Activated T-helper 17 cell treated with anti-CD3 and anti-CD28 coated beads, Interleukin-2, amount 50 U/mL, for 72 hours (primary cell): ENCODE measurements at regions not wholly inside any gene's neighbourhood (a gene's known extent, or its start where the extent isn't known, plus 50 kb on each side); places are given as distances from the start of the nearest gene placed in this dataset.

ENCODE experiments used
- ATAC-seq: fragments of 150-1000 bp; cut with Tn5 transposase; replicated peaks from 2 replicates; pipeline ENCODE4 v1.10.0; 2021; ENCODE audit warnings: mild to moderate bottlenecking, moderate library complexity
- H3K27ac Mint-ChIP-seq: one replicate; pipeline ENCODE4 v1.8.0; 2022; ENCODE audit warnings: mixed read lengths
- H3K27me3 Mint-ChIP-seq: one replicate; pipeline ENCODE4 v1.8.0; 2022; ENCODE audit warnings: mixed read lengths
- H3K36me3 Mint-ChIP-seq: one replicate; pipeline ENCODE4 v1.8.0; 2022; ENCODE audit warnings: low read depth, mild to moderate bottlenecking, mixed read lengths
- H3K4me1 Mint-ChIP-seq: one replicate; pipeline ENCODE4 v1.8.0; 2022; ENCODE audit warnings: mixed read lengths
- H3K4me3 Mint-ChIP-seq: one replicate; pipeline ENCODE4 v1.8.0; 2022; ENCODE audit warnings: mild to moderate bottlenecking, mixed read lengths
- H3K9me3 Mint-ChIP-seq: one replicate; pipeline ENCODE4 v1.8.0; 2022; ENCODE audit warnings: mixed read lengths

DNA sequence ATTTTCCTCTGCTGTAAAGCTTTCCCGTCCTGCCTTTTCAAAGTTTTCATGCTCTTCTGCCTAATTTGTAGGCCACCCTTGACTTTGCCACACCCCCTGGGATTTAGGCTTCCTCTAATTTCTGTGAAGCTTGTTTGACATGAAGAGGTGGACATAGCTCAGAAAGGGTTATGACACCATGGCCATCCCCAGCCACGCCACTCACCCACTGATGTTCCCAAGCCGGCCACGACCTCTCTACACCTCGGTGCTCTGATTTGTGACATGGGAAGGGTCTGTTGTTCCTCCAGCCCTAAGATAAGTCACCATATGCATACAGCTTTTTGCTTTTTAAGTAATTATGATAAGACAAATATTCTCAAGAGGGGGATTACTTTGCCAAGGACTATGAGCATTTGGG is 139.5 kb downstream of the BARX1 start:
- no peak for ATAC-seq
- Mint-ChIP-seq H3K4me3 (no peak overlapping the region), H3K4me1 (no peaks in the 10 kb centered on the region), H3K27me3 (peaks cover 30% of the 10 kb centered on the region), H3K36me3 (no peaks in the 10 kb centered on the region), H3K9me3 (no peaks in the 10 kb centered on the region), H3K27ac (no peak overlapping the region)

DNA sequence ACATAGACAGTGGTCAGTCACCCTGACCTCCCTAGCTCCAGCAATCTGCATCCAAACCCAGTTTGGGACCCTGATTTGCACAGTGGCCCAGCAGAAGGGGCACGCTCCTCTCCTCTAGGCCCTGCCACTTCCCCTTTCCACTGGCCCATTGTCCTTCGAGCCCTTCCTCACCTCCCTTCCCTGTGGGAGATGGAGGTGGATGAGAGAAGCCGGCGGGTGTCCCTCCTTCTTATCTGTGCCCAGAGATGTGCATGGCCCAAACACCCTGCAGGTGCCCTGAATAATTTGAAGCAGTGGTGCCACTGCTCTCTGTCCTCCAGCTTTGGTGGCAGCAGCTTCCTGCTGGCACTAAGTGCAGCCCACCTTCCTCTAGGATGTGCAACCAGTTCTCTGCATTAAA is 140.0 kb downstream of the BARX1 start:
- no peak for ATAC-seq
- Mint-ChIP-seq H3K36me3 (no peaks in the 10 kb centered on the region), H3K4me1 (no peaks in the 10 kb centered on the region), H3K27ac (no peak overlapping the region), H3K9me3 (no peaks in the 10 kb centered on the region), H3K27me3 (peaks cover 27% of the 10 kb centered on the region), H3K4me3 (no peak overlapping the region)

DNA sequence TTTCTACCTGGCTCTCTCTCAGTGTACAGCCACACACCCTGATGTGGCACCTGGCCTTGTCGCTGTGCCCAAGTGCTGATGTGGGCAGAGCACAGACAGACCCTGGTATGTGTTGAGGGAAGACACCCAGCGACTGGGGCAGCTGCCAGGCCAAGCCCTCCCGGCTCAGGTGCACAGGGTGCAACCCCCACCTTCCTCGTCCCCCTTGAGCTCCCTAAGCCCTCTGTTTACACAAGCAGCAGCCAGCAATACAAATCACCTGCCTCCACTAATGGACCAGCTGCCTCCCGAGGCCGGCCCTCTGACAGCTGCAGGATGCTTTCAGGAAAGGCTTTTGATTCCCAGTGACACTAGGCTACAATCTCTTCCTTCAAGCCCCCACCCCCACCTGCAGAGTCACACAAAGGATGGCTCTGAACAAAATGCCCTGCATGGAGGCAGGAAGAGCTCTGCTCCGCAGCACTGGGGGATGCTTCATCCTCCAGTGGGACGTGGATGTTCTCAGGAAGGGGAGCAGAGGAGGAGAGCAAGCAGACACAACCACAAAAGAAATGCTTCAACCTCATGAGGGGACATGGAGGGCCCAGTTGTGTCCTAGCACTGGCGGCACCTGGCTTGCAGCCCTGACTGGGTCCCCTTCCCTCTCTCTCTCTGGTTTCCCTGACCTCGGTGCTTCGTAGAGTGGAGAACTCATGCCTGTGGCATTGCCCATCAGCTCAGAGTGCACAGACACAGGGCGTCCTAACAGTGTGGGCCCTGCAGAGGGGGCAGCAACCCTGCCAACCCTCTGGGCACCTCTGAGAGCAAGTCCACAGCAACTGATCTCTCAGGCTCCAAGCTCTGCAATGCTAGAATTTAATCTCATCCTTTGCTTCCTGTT is 140.8 kb downstream of the BARX1 start:
- no peaks in the 10 kb centered on the region for H3K4me1 Mint-ChIP-seq
- no peak overlapping the region for H3K4me3 Mint-ChIP-seq
- H3K27ac Mint-ChIP-seq: no peak overlapping the region
- ATAC-seq: no peak
- H3K9me3 Mint-ChIP-seq: no peaks in the 10 kb centered on the region
- no peaks in the 10 kb centered on the region for H3K36me3 Mint-ChIP-seq
- peaks cover 24% of the 10 kb centered on the region for H3K27me3 Mint-ChIP-seq

DNA sequence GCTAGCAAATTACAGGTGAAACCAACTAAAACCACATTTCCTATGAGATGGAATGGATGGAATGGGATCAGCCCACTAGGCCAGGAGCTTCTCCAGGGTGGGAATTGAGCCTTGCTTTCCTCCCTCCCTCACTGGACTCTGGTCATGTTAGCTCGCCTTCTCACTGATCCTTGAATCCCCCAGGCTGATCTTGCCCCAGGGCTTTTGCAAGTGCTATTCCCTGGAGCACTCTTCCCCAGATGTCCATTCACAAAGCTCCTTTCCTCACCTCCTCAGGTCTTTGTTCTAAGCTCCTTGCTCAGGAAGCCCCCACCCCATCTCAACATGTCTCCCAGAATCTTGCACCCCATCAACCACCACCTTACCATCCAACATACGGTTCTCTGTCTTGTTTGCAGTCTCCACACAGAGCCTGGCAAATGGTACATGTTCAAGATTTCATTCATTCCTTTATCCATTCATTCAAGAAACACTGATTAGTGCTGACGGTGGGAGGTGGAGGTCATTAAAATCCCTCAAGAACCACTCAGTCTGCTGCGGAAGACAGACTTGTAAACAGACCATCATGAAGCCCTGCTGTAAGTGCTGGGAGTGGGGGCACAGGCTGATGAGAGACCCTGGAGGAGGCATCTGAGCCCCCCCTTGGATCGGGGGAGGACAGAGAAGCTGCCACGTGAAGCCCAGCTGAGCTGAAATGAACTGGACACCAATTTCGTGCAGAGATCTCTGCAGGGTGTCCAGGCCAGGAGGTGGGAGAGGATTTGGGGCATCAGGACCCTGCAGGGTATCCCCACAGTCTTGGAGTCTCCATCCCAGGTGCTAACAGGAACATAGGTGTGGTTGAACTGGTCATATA is 141.7 kb downstream of the BARX1 start:
- Mint-ChIP-seq H3K9me3 (no peaks in the 10 kb centered on the region), H3K27ac (no peak overlapping the region), H3K27me3 (peaks cover 24% of the 10 kb centered on the region), H3K4me1 (no peaks in the 10 kb centered on the region), H3K36me3 (no peaks in the 10 kb centered on the region), H3K4me3 (no peak overlapping the region)
- no peak for ATAC-seq

DNA sequence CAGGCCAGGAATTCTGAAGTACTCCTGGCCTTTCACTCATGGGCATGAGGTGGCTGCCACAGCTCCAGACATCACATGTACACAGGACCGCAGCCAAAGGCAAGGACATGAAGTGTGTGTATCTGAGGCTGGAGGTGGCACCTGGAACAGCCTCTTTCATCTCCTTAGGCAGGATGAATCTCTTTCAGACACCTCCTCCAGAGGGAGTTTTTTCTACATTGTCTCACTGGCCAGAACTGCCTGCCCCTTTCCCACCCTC is 142.8 kb downstream of the BARX1 start:
- Mint-ChIP-seq H3K36me3 (no peaks in the 10 kb centered on the region), H3K9me3 (no peaks in the 10 kb centered on the region), H3K4me3 (no peak overlapping the region), H3K27me3 (peaks cover 24% of the 10 kb centered on the region), H3K27ac (no peak overlapping the region), H3K4me1 (no peaks in the 10 kb centered on the region)
- no peak for ATAC-seq

DNA sequence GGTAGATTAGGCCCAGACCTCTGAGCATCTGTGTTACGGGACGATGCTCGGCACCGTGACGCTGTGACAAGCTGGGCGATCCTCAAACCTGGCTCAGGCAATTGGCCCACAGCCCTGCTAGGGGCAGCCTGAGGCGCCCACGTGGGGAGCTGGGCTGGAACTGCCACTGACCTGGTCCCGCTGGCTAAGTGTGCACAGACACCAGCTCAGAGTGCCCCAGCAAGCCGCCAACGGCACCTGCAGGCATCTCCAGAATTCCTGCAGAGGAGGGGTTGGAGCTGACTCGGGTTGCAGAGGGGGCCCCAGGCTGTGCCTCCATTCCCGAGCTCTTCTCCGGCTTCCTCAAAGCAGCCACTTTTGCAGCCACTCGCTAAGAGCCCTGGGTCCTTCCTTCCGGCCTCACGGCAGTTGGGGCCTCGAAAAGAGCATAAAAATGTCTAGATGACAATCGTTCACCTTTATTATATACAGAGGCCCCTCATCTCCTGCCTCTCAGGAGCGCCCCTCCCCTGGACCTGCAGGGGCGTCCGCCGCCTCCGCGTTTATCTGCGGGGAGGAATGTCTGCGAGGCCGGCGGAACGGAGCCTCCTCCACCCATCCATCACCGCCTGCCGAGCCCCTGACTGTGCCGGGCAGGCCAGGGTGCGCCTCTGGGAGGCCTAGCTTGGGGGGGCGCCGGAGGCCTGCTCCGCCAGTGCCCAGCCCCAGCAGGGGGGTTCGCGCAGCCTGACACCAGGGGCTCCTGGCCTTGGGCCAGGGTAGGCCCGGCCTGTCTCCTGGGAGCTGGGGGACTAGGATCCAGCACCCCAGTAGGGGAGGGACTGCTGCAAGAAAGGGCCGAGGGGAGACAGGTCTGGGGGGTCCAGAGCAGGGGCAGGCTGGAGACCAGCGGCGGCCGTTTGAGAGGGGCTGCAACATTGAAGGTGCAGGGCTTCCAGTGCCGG is 144.9 kb downstream of the BARX1 start:
- no peak overlapping the region for H3K4me3 Mint-ChIP-seq
- no peak for ATAC-seq
- H3K27me3 Mint-ChIP-seq: peaks cover 9% of the 10 kb centered on the region
- no peaks in the 10 kb centered on the region for H3K4me1 Mint-ChIP-seq
- no peaks in the 10 kb centered on the region for H3K36me3 Mint-ChIP-seq
- H3K27ac Mint-ChIP-seq: no peak overlapping the region
- no peaks in the 10 kb centered on the region for H3K9me3 Mint-ChIP-seq

DNA sequence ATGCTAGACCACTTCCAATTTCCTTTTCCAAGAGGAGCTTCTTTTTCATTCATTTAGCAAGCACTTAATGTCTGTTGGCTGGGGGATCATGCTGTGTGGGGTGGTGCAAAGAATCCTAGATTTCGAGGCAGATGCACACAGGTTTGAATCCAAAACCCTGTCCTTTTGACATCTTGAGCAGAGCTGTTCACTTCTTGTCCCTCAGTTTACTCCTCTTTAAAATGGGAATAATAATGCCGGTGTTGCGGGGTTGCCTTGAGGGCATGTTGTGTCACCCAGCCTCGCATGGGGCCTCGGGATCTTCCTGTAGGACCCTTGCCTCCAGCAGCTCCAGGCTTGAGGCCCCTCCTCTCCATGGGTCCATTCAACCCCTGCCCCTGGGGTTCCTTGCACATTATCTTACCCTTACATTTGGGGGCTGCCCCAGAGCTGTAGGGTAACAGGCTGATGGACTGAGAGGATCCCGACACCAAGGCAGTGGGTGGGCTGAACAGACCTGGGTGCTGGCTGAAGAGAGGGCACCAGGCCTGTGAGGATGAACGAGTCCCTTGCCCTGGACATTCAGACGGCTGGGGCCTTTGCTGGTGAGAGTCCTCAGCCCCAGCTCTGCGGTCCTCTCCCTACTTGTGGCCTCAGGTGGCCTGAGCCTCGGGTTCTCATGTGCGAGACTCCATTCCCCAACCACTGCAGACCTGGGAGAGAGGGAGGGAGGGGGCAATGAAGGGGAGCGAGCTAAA is 145.8 kb downstream of the BARX1 start:
- no peak for ATAC-seq
- Mint-ChIP-seq H3K4me1 (no peaks in the 10 kb centered on the region), H3K9me3 (no peaks in the 10 kb centered on the region)

DNA sequence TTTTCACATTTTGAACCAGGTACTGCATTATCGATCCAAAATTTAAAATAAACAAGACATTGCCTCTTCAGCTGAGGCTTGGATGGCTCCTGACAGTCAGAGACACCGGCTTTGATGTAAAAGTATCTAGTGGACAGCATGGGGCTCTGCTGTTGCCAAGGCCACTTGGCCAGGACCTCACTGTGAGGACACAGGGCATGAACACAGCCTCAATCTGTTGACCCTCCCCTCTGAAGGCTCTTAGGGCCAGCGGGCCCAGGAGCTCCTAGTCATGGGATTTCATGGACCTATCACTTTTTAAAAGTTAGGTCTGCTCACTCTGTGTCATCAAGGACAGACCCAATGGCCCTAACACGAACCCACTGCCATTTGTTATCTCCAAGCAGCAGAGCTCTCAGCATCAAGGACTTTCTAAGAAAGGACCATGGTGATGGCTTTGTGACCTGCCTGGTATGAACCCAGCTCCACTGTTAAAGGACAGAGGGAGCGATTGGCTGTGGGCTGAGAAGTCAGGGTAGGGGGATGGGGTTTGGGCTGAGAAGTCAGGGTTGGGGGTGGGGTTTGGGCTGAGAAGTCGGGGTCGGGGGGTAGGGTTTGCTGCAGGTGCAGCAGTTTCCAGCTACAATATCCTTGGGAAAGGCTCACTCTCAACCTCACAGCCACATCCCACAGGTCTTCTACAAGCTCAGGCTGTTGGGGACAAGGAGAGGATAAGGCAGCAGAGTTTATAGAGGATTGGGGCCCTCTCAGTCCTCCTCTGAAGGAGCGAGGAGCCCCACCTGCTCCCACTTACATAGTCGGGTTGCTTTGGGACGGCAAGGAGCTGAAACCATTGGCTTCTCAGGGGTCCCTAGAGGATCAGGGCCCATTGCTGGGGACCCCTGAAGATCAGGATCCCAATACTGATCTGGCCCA is 146.8 kb downstream of the BARX1 start:
- Mint-ChIP-seq H3K27ac (no peak overlapping the region), H3K9me3 (no peaks in the 10 kb centered on the region), H3K36me3 (no peaks in the 10 kb centered on the region), H3K4me1 (no peaks in the 10 kb centered on the region), H3K4me3 (no peak overlapping the region), H3K27me3 (peaks cover 5% of the 10 kb centered on the region)
- no peak for ATAC-seq

More for the DNA sequence above, 145.8 kb downstream of the BARX1 start:
- Mint-ChIP-seq H3K36me3 (no peaks in the 10 kb centered on the region), H3K27me3 (peaks cover 9% of the 10 kb centered on the region), H3K27ac (no peak overlapping the region), H3K4me3 (no peak overlapping the region)

DNA sequence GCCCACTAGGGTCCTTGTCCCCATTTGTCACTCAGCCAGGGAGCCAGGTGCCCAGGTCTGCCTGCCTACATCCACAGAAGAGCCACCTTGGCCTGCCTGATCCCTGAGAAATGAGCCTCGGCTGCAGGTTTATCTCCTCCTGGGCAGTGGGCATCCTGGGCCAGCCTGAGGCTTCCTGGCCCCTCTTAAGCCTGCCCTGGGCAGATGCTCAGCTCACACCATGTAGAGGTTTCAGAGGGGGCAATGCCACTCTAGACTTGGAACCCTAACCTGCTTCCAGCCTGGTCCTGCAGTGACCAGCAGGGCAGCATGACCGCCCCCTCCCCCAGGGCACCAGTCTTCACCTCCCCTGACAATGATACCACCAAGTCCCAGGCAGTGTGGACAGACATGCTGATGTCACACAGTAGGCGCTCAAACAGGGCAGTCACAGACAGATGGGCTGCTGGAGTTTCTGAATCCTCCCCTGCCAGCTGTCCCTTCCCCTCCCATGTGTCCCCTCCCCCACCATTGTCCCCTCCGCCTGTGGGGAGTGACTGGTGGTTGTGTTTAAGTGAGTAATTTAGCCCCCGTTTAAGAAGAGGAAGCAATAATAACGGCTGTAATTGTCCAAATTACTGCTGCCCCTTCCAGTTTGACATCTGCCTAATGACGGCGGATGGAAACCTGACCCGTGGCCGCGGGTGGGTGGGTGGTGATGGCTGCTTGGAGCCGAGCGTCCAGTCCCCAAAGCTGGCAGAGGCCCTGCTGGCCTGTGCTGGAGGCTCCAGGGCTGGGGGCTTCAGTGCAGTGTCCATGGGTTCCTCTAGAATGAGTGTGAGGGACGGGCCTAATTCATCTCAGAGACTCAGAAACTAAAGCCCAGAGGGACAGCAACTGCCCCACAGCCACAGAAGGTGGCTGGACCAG is 147.7 kb downstream of the BARX1 start:
- H3K27ac Mint-ChIP-seq: no peak overlapping the region
- no peak for ATAC-seq
- peaks cover 8% of the 10 kb centered on the region for H3K27me3 Mint-ChIP-seq
- no peaks in the 10 kb centered on the region for H3K36me3 Mint-ChIP-seq
- H3K4me3 Mint-ChIP-seq: no peak overlapping the region
- no peaks in the 10 kb centered on the region for H3K4me1 Mint-ChIP-seq
- no peaks in the 10 kb centered on the region for H3K9me3 Mint-ChIP-seq

DNA sequence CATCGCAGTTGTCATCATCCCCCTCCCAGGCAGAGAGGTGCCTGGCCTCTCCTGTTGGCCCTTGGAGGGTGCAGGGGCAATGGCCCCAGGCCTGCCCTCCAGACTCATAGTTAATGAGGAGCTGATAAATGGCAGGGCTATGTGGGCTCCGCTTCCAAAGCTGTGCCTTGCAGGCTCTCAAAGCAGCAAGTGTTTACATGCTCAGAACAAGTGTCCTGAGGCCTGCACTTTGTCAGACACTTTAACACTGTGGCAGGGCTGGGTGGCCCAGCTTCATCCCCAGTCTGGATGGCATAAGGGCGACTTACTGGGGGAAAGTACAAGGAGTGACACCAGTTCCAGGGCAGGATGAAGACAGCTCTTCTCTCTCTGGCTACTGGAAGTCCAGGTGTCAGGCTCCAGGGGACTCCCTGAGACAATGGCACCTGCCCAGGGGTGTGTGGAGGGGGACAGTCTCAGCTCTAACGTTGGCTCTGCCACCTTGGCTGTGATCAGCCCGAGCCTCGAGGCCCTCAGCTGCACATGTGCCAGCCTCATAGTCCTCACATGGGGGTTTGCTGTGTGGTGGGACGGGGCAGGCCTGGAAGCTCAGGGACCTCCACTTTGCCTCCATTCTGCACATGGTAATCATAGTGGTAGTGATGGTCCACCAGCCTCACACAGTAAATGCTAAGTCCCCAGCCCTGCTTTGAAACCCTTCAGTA is 153.4 kb downstream of the BARX1 start:
- H3K27me3 Mint-ChIP-seq: peaks cover 22% of the 10 kb centered on the region
- ATAC-seq: no peak
- H3K4me3 Mint-ChIP-seq: no peak overlapping the region
- no peaks in the 10 kb centered on the region for H3K36me3 Mint-ChIP-seq
- no peak overlapping the region for H3K27ac Mint-ChIP-seq
- peaks cover 3% of the 10 kb centered on the region for H3K9me3 Mint-ChIP-seq
- H3K4me1 Mint-ChIP-seq: no peaks in the 10 kb centered on the region

DNA sequence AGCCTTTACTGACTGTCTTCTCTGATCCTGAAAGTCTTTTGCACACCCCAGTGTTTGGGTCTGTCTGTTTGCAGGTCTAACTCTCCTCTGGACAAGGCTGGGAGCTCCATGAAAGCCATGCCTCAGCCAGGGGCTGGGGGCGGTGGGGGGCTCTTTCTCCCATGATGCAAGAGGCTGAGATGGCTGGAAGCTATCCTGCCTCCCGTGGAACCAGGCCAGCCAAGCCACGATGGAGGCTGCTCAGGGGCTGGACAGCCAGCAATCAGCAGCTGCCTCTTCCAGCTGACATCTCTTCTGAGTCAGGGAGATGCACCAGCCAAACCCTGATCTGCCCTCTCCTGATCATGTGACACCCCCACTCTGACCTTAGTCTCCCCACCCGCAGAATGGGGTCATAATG is 154.0 kb downstream of the BARX1 start:
- ATAC-seq: no peak
- Mint-ChIP-seq H3K27me3 (peaks cover 24% of the 10 kb centered on the region), H3K4me3 (no peak overlapping the region), H3K9me3 (peaks cover 3% of the 10 kb centered on the region), H3K27ac (no peak overlapping the region), H3K4me1 (no peaks in the 10 kb centered on the region), H3K36me3 (no peaks in the 10 kb centered on the region)

DNA sequence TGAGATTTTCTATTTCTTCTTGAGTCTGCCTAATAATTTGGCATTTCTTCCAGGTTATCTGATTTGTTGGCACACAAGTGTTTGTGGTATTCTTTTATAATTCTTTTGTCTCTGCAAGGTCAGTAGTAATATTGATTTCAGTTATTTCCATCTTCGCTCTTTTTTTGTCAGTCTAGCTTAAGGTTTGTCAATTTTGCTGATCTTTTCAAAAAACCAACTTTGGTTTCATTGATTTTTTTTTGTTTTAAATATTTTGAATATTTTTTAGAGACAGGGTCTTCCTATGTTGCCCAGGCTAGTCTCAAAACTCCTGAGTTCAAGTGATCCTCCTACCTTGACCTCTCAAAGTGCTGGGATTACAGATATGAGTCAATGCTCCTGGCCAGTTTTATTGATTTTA is 162.8 kb downstream of the BARX1 start:
- no peak for ATAC-seq
- no peaks in the 10 kb centered on the region for H3K4me1 Mint-ChIP-seq
- peaks cover 5% of the 10 kb centered on the region for H3K9me3 Mint-ChIP-seq
- H3K4me3 Mint-ChIP-seq: no peak overlapping the region
- H3K36me3 Mint-ChIP-seq: no peaks in the 10 kb centered on the region
- H3K27me3 Mint-ChIP-seq: peaks cover 34% of the 10 kb centered on the region
- H3K27ac Mint-ChIP-seq: no peak overlapping the region
